ENCODE measurements at regions not wholly inside any gene's neighbourhood (a gene's known extent, or its start where the extent isn't known, plus 50 kb on each side); places are given as distances from the start of the nearest gene placed in this dataset.
A peak's percentile ranks its signal among the peaks of the same experiment; 100 is the strongest.

GRCh38 chr16:85537795-85538401 lies 75.2 kb upstream of the GSE1 start:
- Mint-ChIP-seq H3K4me3 (no peak overlapping the region), H3K36me3 (no peaks in the 10 kb centered on the region), H3K4me1 (peaks cover 6 to 17% (median 10%) of the 10 kb centered on the region in 3 donors), H3K27me3 (peaks cover 6 to 26% (median 14%) of the 10 kb centered on the region in 3 donors), H3K27ac (no peak overlapping the region), H3K9me3 (peaks cover 0 to 12% (median 9%) of the 10 kb centered on the region in 7 donors)
- no peak for ATAC-seq (ENCODE audit: low read depth in 2 of 2)
- no peak for DNase-seq

DNA sequence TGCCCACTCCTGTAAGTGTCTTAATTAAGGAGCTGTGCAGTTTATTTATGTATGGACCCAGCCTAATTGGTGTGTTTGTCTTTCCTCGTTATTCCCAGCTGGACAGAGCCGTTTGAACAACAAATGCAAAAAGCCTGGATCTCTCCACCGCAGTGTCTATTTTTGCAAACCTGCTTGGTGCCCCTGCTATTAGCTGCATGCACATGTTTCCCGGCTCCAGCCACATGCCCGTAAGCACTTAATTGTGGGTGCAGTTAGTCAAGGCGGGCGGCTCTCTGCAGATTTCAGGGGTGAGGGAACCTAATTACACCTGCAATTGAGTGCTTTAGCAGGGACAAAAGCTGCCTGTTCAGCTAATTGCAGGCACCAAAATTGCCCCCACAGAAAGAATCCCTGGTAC lies 74.0 kb upstream of the GSE1 start:
- peaks cover 6 to 26% (median 14%) of the 10 kb centered on the region in 3 donors for H3K27me3 Mint-ChIP-seq
- peaks cover 6 to 17% (median 10%) of the 10 kb centered on the region in 3 donors for H3K4me1 Mint-ChIP-seq
- H3K4me3 Mint-ChIP-seq, result no peak overlapping the region
- no peak overlapping the region for H3K27ac Mint-ChIP-seq
- no peaks in the 10 kb centered on the region for H3K36me3 Mint-ChIP-seq
- no peak for DNase-seq
- no peak for ATAC-seq (ENCODE audit: low read depth in 2 of 2)
- H3K9me3 Mint-ChIP-seq, result peaks cover 0 to 12% (median 9%) of the 10 kb centered on the region in 7 donors

DNA sequence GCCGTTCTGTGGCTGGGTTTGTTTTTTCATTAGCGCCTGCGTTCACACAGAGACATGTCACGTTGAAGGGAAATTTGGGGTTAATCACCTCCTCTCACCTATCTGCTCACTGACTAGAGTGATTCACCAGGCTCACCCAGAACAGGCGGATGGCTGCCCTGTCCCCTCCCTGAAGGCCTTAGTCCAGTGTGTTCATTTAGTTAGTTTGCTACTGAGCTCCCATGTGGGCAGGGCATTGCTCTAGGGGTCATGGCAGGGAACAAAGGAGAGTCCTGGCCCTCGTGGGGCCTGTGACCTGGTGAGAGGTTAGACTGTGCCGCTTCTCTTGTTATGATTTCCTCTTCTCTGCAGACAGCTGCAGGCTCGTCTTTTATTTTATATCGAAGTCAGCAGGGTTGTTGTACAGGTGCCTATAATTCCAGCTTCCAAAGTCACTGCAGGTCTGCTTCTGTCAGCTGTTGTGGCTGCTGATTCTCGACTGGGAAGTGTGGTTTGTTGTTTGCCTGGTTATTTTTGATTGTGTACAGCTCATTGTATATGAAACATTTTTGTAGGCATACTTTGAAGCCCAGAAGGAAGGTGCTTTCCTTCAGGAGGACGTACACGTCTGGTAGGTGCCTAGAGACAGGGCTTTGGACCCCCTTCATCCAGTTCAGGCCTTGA lies 73.4 kb upstream of the GSE1 start:
- Mint-ChIP-seq H3K27me3 (peaks cover 6 to 26% (median 14%) of the 10 kb centered on the region in 3 donors), H3K4me1 (peaks cover 6 to 17% (median 10%) of the 10 kb centered on the region in 3 donors), H3K27ac (no peak overlapping the region), H3K4me3 (no peak overlapping the region), H3K9me3 (peaks cover 0 to 12% (median 9%) of the 10 kb centered on the region in 7 donors), H3K36me3 (no peaks in the 10 kb centered on the region)
- ATAC-seq (ENCODE audit: low read depth in 2 of 2) (no peak), DNase-seq (no peak)

DNA sequence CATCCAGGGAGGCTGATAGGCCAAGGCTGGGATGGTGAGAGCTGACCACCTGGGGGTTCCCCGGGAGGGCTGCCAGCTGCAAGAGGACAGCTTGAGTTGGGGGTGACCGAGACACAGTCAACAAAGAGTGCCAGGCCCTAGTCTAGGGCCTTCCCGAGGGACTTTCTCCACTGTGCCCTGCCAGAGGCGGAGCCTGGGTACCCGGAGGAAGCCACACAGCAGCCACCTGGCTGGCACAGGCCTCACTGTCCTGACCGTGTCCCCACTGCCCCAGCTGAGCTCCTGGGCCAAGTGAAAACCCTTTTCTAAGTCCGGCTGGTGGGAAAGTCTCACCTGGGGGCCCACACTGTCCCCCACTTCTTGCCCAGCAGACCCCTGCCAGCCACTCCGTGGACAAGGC lies 71.9 kb upstream of the GSE1 start:
- no peak overlapping the region for H3K27ac Mint-ChIP-seq
- ATAC-seq (ENCODE audit: low read depth in 2 of 2) (no peak), DNase-seq (no peak)
- H3K36me3 Mint-ChIP-seq, result no peaks in the 10 kb centered on the region
- H3K9me3 Mint-ChIP-seq, result peaks cover 0 to 12% (median 9%) of the 10 kb centered on the region in 7 donors
- peaks cover 4 to 9% (median 4%) of the 10 kb centered on the region in 3 donors for H3K4me1 Mint-ChIP-seq
- H3K27me3 Mint-ChIP-seq, result peaks cover under 1 to 18% (median 6%) of the 10 kb centered on the region in 3 donors
- H3K4me3 Mint-ChIP-seq, result no peak overlapping the region

DNA sequence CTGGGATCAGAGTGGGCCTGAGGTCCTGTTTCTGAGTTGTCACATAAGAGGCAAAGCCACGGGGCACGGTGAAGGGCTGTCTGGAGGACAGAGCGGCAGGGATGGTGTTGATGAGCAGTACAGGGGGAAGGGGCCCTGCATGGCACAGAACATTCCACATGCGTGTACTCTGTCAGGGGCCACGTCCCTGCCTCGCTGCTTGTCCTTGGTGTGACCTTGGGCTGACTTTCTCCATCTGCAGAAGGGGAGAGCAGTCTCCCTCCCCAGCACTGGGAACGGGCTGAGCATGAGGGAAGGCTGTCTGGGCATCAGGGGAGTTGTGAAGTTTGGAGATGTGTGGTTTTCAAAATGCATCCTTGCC lies 71.5 kb upstream of the GSE1 start:
- Mint-ChIP-seq H3K27ac (peak overlapping the region in 1 of 6 donors; percentile 3), H3K4me3 (no peak overlapping the region), H3K36me3 (no peaks in the 10 kb centered on the region), H3K9me3 (peaks cover 0 to 12% (median 9%) of the 10 kb centered on the region in 7 donors), H3K27me3 (peaks cover 0 to 14% (median 4%) of the 10 kb centered on the region in 3 donors), H3K4me1 (peaks cover 1 to 5% (median 3%) of the 10 kb centered on the region in 3 donors)
- DNase-seq (no peak), ATAC-seq (ENCODE audit: low read depth in 2 of 2) (no peak)

DNA sequence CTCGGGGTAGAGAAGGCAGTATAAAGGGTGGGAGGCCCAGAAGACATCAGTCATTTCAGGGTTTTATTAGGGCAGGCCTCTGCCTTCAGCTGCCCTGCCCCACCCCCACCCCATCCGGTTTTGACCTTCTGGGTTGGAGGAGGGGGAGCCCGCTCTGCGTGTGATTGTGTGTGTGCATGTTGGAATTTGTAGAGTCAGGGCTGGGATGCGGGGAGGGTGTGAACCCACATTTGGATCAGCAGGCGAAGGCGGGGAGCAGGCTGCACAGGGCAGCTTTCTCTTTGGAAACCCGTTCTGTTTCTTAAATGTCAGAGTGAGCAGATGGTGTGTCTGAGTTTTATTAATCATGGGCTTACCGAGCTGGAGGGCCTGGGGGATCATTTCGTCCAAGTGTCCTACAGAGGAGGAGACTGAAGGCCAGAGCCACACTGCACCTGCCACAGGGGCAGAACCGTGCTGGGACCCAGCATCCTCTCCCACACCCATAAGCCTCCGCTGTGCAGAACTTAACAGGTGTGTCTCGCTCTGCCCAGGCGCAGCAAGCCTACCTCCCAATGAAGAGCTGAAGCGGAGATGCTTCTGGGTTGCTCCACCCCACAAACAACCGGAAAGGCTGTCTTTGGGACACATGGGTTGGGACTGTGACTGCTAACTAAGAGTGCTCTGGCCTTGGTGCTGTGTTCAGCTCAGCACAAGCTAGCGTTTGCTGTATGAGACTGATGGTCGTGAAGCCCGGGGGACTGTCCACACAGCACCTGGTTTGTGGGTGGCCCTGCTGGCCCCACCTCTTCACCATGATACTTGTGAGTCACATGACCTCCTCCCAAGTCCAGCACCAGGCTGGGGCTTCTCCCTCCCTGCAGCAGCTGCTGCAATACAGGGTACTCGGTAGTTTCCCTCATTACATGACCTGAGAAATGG lies 70.9 kb upstream of the GSE1 start:
- Mint-ChIP-seq H3K27ac (no peak overlapping the region), H3K4me3 (no peak overlapping the region), H3K4me1 (peaks cover 0 to 3% (median 0%) of the 10 kb centered on the region in 3 donors), H3K9me3 (peaks cover 0 to 12% (median 9%) of the 10 kb centered on the region in 7 donors), H3K27me3 (peaks cover 0 to 8% (median 0%) of the 10 kb centered on the region in 3 donors), H3K36me3 (no peaks in the 10 kb centered on the region)
- ATAC-seq (ENCODE audit: low read depth in 2 of 2) (no peak), DNase-seq (no peak)

GRCh38 chr16:85543536-85543935 lies 69.6 kb upstream of the GSE1 start:
- H3K27ac Mint-ChIP-seq, result no peak overlapping the region

DNA sequence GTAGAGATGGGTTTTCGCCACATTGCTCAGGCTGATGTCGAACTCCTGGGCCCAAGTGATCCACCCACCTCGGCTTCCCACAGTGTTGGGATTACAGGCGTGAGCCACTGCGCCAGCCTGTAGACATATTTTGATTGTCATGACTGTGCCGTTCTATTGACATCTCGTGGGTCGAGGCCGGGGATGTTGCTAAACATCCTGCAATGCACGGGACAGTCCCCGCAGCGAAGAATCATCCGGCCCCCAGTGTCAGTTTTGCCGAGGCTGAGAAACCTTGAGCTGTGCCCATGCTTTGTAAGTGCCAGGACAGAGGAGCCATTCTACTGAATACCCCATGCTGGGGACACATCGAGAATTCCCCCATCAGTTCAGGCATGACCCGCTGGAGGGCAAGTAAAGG lies 69.1 kb upstream of the GSE1 start:
- ATAC-seq (ENCODE audit: low read depth in 2 of 2) (no peak), DNase-seq (no peak)
- Mint-ChIP-seq H3K9me3 (peaks cover 0 to 12% (median 9%) of the 10 kb centered on the region in 7 donors), H3K36me3 (no peaks in the 10 kb centered on the region), H3K27ac (no peak overlapping the region), H3K4me3 (no peak overlapping the region), H3K27me3 (peaks cover 0 to 2% (median 0%) of the 10 kb centered on the region in 3 donors), H3K4me1 (peaks cover 0 to 3% (median 0%) of the 10 kb centered on the region in 3 donors)

More at GRCh38 chr16:85543536-85543935, 69.6 kb upstream of the GSE1 start:
- peaks cover 0 to 12% (median 9%) of the 10 kb centered on the region in 7 donors for H3K9me3 Mint-ChIP-seq
- DNase-seq (no peak), ATAC-seq (ENCODE audit: low read depth in 2 of 2) (no peak)
- H3K36me3 Mint-ChIP-seq, result no peaks in the 10 kb centered on the region
- peaks cover 0 to 3% (median 0%) of the 10 kb centered on the region in 3 donors for H3K4me1 Mint-ChIP-seq
- peaks cover 0 to 6% (median 0%) of the 10 kb centered on the region in 3 donors for H3K27me3 Mint-ChIP-seq
- no peak overlapping the region for H3K4me3 Mint-ChIP-seq

- peaks cover 3 to 5% (median 4%) of the 10 kb centered on the region in 3 donors for H3K4me1 Mint-ChIP-seq
- DNase-seq (no peak), ATAC-seq (ENCODE audit: low read depth in 2 of 2) (no peak)
- no peak overlapping the region for H3K4me3 Mint-ChIP-seq
- no peaks in the 10 kb centered on the region for H3K36me3 Mint-ChIP-seq
- no peaks in the 10 kb centered on the region for H3K27me3 Mint-ChIP-seq
- peaks cover 0 to 7% (median 6%) of the 10 kb centered on the region in 7 donors for H3K9me3 Mint-ChIP-seq
- H3K27ac Mint-ChIP-seq, result no peak overlapping the region
Observed at GRCh38 chr16:85544668-85545067, 68.5 kb upstream of the GSE1 start.

- ATAC-seq (ENCODE audit: low read depth in 2 of 2), result no peak
- no peaks in the 10 kb centered on the region for H3K9me3 Mint-ChIP-seq
- H3K4me1 Mint-ChIP-seq, result peaks cover 3 to 5% (median 5%) of the 10 kb centered on the region in 3 donors
- no peaks in the 10 kb centered on the region for H3K27me3 Mint-ChIP-seq
- no peak overlapping the region for H3K27ac Mint-ChIP-seq
- H3K36me3 Mint-ChIP-seq, result no peaks in the 10 kb centered on the region
- H3K4me3 Mint-ChIP-seq, result no peak overlapping the region
- DNase-seq, result no peak
Observed at GRCh38 chr16:85545227-85545818, 67.8 kb upstream of the GSE1 start.

- peaks cover 0 to 9% (median 5%) of the 10 kb centered on the region in 3 donors for H3K4me1 Mint-ChIP-seq
- H3K9me3 Mint-ChIP-seq, result no peaks in the 10 kb centered on the region
- peak overlapping the region in 2 of 6 donors; percentile 33 to 42 for H3K27ac Mint-ChIP-seq
- ATAC-seq (ENCODE audit: low read depth in 2 of 2) (no peak), DNase-seq (no peak)
- H3K27me3 Mint-ChIP-seq, result no peaks in the 10 kb centered on the region
- no peaks in the 10 kb centered on the region for H3K36me3 Mint-ChIP-seq
- H3K4me3 Mint-ChIP-seq, result peak overlapping the region in 1 of 8 donors; percentile 27
Observed at GRCh38 chr16:85546585-85547447, 66.3 kb upstream of the GSE1 start.

DNA sequence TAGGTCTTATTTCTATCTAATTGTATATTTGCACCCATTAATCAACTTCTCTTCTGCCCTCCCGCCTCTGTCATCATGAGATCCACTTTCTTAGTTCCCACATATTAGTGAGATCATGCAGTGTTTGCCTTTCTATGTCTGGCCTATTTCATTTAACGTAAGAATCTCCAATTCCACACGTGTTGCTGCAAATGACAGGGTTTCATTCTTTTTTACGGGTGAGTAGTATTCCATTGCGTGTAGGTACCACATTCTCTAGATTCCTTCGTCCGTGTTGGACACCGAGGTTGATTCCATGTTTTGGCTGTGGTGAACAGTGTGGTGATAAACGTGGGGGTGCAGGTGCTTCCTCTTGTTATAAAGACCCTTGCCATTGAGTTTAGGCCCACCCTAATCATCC lies 64.7 kb upstream of the GSE1 start:
- no peaks in the 10 kb centered on the region for H3K27me3 Mint-ChIP-seq
- no peak for ATAC-seq (ENCODE audit: low read depth in 2 of 2)
- no peak overlapping the region for H3K27ac Mint-ChIP-seq
- no peaks in the 10 kb centered on the region for H3K9me3 Mint-ChIP-seq
- no peaks in the 10 kb centered on the region for H3K36me3 Mint-ChIP-seq
- DNase-seq, result no peak
- H3K4me1 Mint-ChIP-seq, result peaks cover 4 to 15% (median 12%) of the 10 kb centered on the region in 3 donors
- no peak overlapping the region for H3K4me3 Mint-ChIP-seq

All from naive B cell (primary cell).